Astrocyte of the cerebellum (primary cell): ENCODE measurements at regions not wholly inside any gene's neighbourhood (a gene's known extent, or its start where the extent isn't known, plus 50 kb on each side); places are given as distances from the start of the nearest gene placed in this dataset.
"Not testable (repeated sequence)": the region's sequence is repeated elsewhere in the genome, so short reads cannot be mapped to it uniquely, and the experiment has no call there.

ENCODE experiments used
- DNase-seq: peaks from one replicate; pipeline ENCODE4 v3.0.0-alpha.2; 2011; ENCODE audit warnings: low read depth
- H3K4me3 ChIP-seq: 2 replicates; pipeline ENCODE4 v1.5.1; 2011; ENCODE audit warnings: mild to moderate bottlenecking, low read depth, low read length, moderate library complexity
- in situ Hi-C: cut with HindIII; loops from 2 replicates; pipeline ENCODE4 v1.10.0; 2017; ENCODE audit warnings: low sequenced_read_pairs
- TF ChIP-seq, protein P1 (sequence below): IDR thresholded peaks from 2 replicates; pipeline ENCODE4 v1.5.1; 2012; ENCODE audit warnings: low read length, low read depth, moderate library complexity, mild to moderate bottlenecking; ENCODE audit errors: missing control alignments

DNA sequence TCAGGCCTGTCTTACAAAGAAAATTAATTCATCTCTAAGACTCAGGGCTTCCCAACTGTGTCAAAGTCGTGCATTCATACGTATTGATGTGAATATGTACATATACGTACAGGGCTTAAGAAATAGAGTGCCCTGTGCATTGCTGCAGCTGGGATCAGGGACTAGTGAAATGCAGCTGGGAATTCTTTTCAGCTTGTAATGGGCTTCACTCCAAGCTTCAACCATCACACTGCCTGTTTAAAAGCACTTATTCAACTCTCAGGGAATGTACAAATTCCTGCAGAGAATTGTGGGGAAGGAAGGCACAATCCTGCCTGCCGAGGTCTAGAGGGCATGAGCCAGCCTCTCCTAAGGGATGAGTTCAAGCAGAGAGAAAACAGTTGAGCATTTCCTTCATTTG is 59.6 kb upstream of the MAN2A1 start:
- H3K4me3 ChIP-seq: no peak overlapping the region
- in situ Hi-C loops: no loop called here
- TF ChIP-seq, protein P1, sequence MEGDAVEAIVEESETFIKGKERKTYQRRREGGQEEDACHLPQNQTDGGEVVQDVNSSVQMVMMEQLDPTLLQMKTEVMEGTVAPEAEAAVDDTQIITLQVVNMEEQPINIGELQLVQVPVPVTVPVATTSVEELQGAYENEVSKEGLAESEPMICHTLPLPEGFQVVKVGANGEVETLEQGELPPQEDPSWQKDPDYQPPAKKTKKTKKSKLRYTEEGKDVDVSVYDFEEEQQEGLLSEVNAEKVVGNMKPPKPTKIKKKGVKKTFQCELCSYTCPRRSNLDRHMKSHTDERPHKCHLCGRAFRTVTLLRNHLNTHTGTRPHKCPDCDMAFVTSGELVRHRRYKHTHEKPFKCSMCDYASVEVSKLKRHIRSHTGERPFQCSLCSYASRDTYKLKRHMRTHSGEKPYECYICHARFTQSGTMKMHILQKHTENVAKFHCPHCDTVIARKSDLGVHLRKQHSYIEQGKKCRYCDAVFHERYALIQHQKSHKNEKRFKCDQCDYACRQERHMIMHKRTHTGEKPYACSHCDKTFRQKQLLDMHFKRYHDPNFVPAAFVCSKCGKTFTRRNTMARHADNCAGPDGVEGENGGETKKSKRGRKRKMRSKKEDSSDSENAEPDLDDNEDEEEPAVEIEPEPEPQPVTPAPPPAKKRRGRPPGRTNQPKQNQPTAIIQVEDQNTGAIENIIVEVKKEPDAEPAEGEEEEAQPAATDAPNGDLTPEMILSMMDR: no peak
- peak; percentile 8 for DNase-seq

GRCh38 chr5:109628591-109628990 is 61.1 kb upstream of the MAN2A1 start:
- no peak overlapping the region for H3K4me3 ChIP-seq
- in situ Hi-C loops: no loop called here
- TF ChIP-seq, protein P1: no peak
- DNase-seq: no peak

DNA sequence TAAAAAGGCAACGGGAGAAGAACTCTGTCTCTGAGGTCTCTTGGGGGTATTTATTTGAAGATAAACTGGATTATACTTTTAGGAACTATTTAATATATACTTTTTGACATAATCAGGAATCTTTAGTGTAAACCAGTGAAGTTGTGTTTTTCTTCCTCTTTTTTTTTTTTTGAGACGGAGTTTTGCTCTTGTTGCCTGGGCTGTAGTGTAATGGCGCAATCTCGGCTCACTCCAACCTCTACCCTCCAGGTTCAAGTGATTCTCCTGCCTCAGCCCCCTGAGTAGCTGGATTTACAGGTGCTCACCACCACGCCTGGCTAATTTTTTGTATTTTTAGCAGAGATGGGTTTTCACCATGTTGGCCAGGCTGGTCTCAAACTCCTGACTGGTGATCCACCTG is 68.5 kb upstream of the MAN2A1 start:
- DNase-seq, in situ Hi-C loops: not testable (repeated sequence)

DNA sequence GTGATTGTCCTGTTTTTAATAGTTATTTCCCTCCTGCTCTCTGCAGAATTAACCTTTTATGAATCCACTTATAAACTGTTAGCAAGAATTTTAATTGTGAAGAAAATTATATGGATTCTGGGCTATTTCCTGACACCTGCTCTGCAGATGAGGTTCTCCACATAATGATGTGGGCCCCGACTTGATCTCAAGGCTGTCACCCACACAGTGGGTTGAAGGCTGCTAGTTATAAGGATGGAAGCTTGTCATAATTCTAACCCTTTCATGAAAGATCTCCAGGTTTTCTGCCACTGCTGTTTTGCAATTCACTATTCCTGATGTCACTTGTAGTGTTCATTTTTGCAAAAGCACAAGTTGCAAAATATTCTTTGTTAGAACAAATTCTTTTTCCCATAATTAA is 69.1 kb upstream of the MAN2A1 start:
- no peak for DNase-seq
- in situ Hi-C loops: no loop called here
- no peak overlapping the region for H3K4me3 ChIP-seq
- TF ChIP-seq, protein P1: no peak

More for the DNA sequence above, 68.5 kb upstream of the MAN2A1 start:
- H3K4me3 ChIP-seq: not testable (repeated sequence)

DNA sequence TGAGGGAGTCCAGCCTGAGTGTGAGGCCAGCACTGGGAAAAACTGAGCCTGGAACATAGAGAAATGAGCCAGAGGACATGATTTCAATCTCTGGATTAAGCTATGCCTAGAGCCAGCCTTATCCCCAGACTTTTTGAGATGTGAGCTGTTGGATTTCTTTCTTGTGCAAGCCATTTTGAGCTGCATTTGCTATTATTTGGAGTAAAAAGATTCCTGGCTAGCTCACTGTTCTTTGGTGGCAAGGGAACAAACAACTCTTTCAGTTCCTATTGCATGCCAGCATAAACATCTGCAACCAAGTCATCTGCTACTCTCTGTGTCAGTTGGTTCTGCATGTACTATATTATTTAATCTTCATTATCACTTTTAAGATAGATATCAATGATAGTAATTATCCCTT is 70.1 kb upstream of the MAN2A1 start:
- in situ Hi-C loops: no loop called here

DNA sequence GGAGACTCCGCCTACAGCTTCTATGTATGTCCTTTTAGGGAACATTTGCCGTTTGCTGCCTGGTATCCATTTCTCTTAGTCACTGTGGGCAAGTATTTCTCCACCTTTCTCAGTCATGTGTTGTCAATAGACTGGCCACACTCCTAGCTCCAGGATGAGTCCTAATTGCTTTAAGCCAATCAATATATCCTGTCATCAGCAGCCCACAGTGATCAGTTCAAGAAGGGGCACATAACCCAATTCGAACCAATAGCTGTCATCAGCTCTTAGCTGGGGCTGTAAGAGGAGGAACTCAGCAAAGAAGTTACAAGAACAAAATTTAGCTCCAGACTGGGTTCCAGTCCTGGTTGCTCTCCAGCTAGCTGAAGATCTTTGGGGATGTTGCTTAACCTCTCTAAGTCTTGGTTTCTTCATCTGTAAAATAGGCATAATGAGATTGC is 70.7 kb upstream of the MAN2A1 start:
- DNase-seq: no peak
- in situ Hi-C loops: no loop called here
- no peak overlapping the region for H3K4me3 ChIP-seq
- TF ChIP-seq, protein P1: no peak

More for the DNA sequence above, 70.1 kb upstream of the MAN2A1 start:
- no peak overlapping the region for H3K4me3 ChIP-seq
- TF ChIP-seq, protein P1: no peak
- no peak for DNase-seq

GRCh38 chr5:109614981-109615380 is 74.7 kb upstream of the MAN2A1 start:
- DNase-seq: no peak
- TF ChIP-seq, protein P1: no peak
- no peak overlapping the region for H3K4me3 ChIP-seq
- in situ Hi-C loops: no loop called here
